ENCODE measurements at regions not wholly inside any gene's neighbourhood (a gene's known extent, or its start where the extent isn't known, plus 50 kb on each side); places are given as distances from the start of the nearest gene placed in this dataset.

DNA sequence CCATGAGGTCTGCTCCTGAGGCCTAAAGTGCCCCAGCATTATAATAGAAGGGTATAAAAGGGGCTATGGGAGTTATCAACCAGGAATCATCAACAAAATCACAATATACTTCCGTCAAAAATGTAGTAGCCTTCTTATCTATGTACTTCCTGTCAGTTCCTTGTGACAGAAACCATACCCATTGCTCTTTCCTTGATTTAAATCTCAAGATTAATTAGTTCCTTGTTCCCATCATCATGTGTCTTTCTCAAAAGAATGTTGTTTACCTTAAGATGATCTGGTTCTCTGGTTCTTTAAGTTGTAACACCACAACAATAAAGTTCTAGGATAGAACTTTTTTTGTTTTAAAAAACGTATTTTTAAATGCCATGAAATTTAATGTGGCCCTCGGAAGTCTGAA, 833.3 kb downstream of the LTN1 start:
- no peaks in the 10 kb centered on the region for H3K27me3 ChIP-seq
- no peaks in the 10 kb centered on the region for H3K4me1 ChIP-seq
- intact Hi-C loops (cut with DNase I) = no loop called here
- TF ChIP-seq POLR2AphosphoS5 (IDR thresholded peaks at IDR 0.05; ENCODE audit: insufficient read depth in 1 of 2, low read depth in 1 of 2) (no peak), POLR2A (IDR thresholded peaks at IDR 0.05) (no peak)
- TF ChIP-seq, protein P1, sequence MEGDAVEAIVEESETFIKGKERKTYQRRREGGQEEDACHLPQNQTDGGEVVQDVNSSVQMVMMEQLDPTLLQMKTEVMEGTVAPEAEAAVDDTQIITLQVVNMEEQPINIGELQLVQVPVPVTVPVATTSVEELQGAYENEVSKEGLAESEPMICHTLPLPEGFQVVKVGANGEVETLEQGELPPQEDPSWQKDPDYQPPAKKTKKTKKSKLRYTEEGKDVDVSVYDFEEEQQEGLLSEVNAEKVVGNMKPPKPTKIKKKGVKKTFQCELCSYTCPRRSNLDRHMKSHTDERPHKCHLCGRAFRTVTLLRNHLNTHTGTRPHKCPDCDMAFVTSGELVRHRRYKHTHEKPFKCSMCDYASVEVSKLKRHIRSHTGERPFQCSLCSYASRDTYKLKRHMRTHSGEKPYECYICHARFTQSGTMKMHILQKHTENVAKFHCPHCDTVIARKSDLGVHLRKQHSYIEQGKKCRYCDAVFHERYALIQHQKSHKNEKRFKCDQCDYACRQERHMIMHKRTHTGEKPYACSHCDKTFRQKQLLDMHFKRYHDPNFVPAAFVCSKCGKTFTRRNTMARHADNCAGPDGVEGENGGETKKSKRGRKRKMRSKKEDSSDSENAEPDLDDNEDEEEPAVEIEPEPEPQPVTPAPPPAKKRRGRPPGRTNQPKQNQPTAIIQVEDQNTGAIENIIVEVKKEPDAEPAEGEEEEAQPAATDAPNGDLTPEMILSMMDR (IDR thresholded peaks at IDR 0.05) = no peak
- H3K27ac ChIP-seq = no peak overlapping the region
- H3K9me3 ChIP-seq = no peaks in the 10 kb centered on the region
- no peaks in the 10 kb centered on the region for H3K36me3 ChIP-seq
- no peak for DNase-seq (ENCODE audit: extremely low spot score in 2 of 2)
- H3K4me3 ChIP-seq = no peak overlapping the region

DNA sequence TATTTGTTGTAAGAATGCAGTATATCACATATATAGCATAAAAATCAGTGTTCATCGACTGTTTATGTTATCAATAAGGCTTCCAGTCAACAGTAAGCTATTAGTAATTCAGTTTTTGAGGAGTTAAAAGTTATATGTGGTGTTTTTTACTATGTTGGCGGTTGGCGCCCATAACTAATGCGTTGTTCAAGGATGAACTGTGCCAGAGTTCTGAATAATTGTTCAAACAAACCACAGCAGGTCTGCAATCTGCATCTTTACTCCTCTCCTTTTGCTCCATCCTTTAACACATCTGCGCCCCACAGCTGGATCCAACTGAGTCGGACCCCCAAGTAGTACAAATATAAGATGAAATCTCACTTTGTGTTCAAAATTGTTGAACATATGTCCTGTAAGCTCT, 836.1 kb downstream of the LTN1 start:
- H3K4me3 ChIP-seq = no peak overlapping the region
- intact Hi-C loops (cut with DNase I) = no loop called here
- H3K27ac ChIP-seq = no peak overlapping the region
- H3K4me1 ChIP-seq = no peaks in the 10 kb centered on the region
- H3K9me3 ChIP-seq = no peaks in the 10 kb centered on the region
- TF ChIP-seq POLR2AphosphoS5 (IDR thresholded peaks at IDR 0.05; ENCODE audit: insufficient read depth in 1 of 2, low read depth in 1 of 2) = no peak
- TF ChIP-seq, protein P1 (IDR thresholded peaks at IDR 0.05) = no peak
- no peak for TF ChIP-seq POLR2A (IDR thresholded peaks at IDR 0.05)
- no peaks in the 10 kb centered on the region for H3K36me3 ChIP-seq
- H3K27me3 ChIP-seq = no peaks in the 10 kb centered on the region
- no peak for DNase-seq (ENCODE audit: extremely low spot score in 2 of 2)

DNA sequence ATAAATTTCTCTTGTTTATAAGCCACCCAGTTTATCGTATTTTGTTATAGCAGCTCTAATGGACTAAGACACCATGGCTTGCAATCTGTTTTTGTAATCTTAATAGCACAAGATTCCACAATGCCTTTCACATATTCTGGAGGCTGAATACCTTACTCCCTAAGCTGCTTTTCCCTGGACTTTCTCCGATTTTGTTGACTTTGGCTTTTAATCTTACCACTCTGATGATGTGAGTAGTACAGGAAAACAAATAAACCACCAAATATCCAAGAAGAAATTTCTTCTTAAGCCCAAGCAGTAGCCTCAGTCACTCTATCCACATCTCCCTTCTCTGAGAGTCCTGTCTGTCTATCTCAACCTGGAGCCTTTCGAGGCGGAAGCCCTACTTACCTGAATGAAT, 838.6 kb downstream of the LTN1 start:
- Histone ChIP-seq H3K36me3 (no peaks in the 10 kb centered on the region), H3K4me1 (no peaks in the 10 kb centered on the region), H3K4me3 (no peak overlapping the region), H3K9me3 (no peaks in the 10 kb centered on the region), H3K27me3 (no peaks in the 10 kb centered on the region), H3K27ac (no peak overlapping the region)
- no peak for DNase-seq (ENCODE audit: extremely low spot score in 2 of 2)
- TF ChIP-seq POLR2A (IDR thresholded peaks at IDR 0.05) (no peak), POLR2AphosphoS5 (IDR thresholded peaks at IDR 0.05; ENCODE audit: insufficient read depth in 1 of 2, low read depth in 1 of 2) (no peak)
- TF ChIP-seq, protein P1 (IDR thresholded peaks at IDR 0.05) = no peak
- intact Hi-C loops (cut with DNase I) = no loop called here

DNA sequence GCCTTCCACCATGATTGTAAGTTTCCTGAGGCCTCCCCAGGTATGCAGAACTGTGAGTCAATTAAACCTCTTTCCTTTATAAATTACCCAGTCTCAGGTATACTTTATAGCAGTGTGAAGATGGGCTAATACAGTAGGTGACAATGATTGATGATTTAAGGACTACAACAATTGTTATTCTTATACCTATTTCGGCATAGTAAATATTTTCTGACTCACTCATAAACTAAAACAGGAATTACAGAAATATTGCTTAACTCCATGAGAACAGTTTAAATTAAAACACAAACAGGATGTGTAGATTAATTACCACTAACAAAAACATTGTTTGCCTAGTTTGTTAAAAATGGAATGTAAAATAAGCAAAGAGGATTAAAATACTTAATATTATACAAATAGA, 839.9 kb downstream of the LTN1 start:
- TF ChIP-seq POLR2A (IDR thresholded peaks at IDR 0.05) (no peak), POLR2AphosphoS5 (IDR thresholded peaks at IDR 0.05; ENCODE audit: insufficient read depth in 1 of 2, low read depth in 1 of 2) (no peak)
- TF ChIP-seq, protein P1 (IDR thresholded peaks at IDR 0.05) = no peak
- no peak overlapping the region for H3K4me3 ChIP-seq
- H3K27me3 ChIP-seq = no peaks in the 10 kb centered on the region
- H3K36me3 ChIP-seq = no peaks in the 10 kb centered on the region
- H3K9me3 ChIP-seq = no peaks in the 10 kb centered on the region
- no peaks in the 10 kb centered on the region for H3K4me1 ChIP-seq
- no peak overlapping the region for H3K27ac ChIP-seq
- intact Hi-C loops (cut with DNase I) = no loop called here
- no peak for DNase-seq (ENCODE audit: extremely low spot score in 2 of 2)

DNA sequence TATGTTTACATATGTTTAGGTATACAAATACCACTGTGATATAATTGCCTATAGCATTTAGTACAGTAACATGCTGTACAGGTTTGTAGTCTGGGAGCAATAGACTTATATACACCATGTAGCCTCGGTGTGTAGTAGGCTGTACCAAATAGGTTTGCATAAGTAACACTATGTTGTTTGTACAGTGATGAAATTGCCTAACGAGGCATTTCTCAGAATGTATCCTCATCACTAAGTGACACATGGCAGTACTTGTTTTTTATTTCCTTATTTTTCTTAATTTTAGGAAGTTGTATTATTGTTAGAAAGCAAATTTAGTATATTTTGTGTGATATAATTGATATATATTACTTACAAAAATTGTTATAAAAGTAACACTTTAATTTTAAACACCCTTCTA, 840.9 kb downstream of the LTN1 start:
- TF ChIP-seq POLR2A (IDR thresholded peaks at IDR 0.05) = no peak
- TF ChIP-seq POLR2AphosphoS5 (IDR thresholded peaks at IDR 0.05; ENCODE audit: insufficient read depth in 1 of 2, low read depth in 1 of 2) = no peak
- TF ChIP-seq, protein P1 (IDR thresholded peaks at IDR 0.05) = no peak
- Histone ChIP-seq H3K36me3 (no peaks in the 10 kb centered on the region), H3K27me3 (no peaks in the 10 kb centered on the region), H3K4me3 (no peak overlapping the region), H3K27ac (no peak overlapping the region), H3K4me1 (no peaks in the 10 kb centered on the region), H3K9me3 (no peaks in the 10 kb centered on the region)
- DNase-seq (ENCODE audit: extremely low spot score in 2 of 2) = no peak
- intact Hi-C loops (cut with DNase I) = no loop called here

Measured in vagina (tissue), 2 donors.